Stimulated activated memory B cell treated with anti-CD40 and anti-IgM and Interleukin-4, amounts not matched to agents 10 μg/mL and 1 μg/mL and 100 μg/mL, for 72 hours (primary cell): ENCODE measurements at regions not wholly inside any gene's neighbourhood (a gene's known extent, or its start where the extent isn't known, plus 50 kb on each side); places are given as distances from the start of the nearest gene placed in this dataset.

Experiments used
- ATAC-seq: fragments of 150-1000 bp; cut with Tn5 transposase; 2 replicates; pipeline ENCODE4 v1.10.0; 2021
- H3K27ac Mint-ChIP-seq: one replicate; pipeline ENCODE4 v1.8.0; 2022; ENCODE audit warnings: mild to moderate bottlenecking, mixed read lengths
- H3K27me3 Mint-ChIP-seq: one replicate; pipeline ENCODE4 v1.8.0; 2022; ENCODE audit warnings: mixed read lengths
- H3K36me3 Mint-ChIP-seq: one replicate; pipeline ENCODE4 v1.8.0; 2022; ENCODE audit warnings: mixed read lengths
- H3K4me1 Mint-ChIP-seq: one replicate; pipeline ENCODE4 v1.8.0; 2022; ENCODE audit warnings: mixed read lengths
- H3K4me3 Mint-ChIP-seq: one replicate; pipeline ENCODE4 v1.8.0; 2022; ENCODE audit warnings: mild to moderate bottlenecking, moderate library complexity, mixed read lengths
- H3K9me3 Mint-ChIP-seq: one replicate; pipeline ENCODE4 v1.8.0; 2022; ENCODE audit warnings: mixed read lengths

DNA sequence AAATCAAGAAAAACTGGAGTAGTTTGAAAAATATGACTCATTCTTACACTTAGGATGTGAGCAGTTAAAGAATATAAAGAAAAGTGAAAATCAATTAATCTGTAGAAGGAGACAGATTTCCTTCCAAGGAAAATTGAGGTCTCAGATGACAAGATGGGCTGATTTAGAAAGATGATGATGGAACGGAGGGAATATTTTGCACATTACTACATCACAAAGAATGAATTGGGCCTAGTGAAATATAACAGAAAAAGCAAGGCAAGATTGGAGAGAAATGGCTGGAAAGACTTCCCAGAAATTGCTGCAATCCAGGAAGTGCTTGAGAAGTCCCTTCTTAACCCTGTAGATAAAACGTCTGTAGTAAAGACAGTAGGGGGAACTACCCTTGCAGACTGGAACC, 169.1 kb upstream of the SYT6 start:
- H3K4me3 Mint-ChIP-seq, result no peak overlapping the region
- H3K9me3 Mint-ChIP-seq, result no peaks in the 10 kb centered on the region
- H3K36me3 Mint-ChIP-seq, result no peaks in the 10 kb centered on the region
- ATAC-seq, result no peak
- H3K4me1 Mint-ChIP-seq, result no peaks in the 10 kb centered on the region
- peaks cover 13% of the 10 kb centered on the region for H3K27me3 Mint-ChIP-seq
- H3K27ac Mint-ChIP-seq, result no peak overlapping the region

DNA sequence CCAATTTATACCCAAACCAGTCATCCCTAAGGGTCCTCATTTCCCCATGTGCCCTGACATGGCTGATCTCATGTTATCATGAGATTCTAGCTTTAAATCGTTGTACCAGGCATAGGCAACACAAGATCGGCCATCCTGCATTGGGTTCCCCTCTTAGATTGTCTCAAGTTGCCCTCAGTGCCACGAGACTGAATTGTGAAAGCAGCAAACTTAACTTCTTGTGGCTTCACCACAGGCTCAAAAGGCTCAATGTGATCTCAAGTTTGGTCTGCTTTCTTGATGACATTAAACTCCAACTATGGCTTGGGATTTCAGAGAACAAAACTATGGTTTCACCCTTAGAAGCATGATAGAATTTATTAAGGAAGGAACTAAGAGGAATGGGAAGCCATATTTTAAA, 168.5 kb upstream of the SYT6 start:
- Mint-ChIP-seq H3K4me3 (no peak overlapping the region), H3K36me3 (no peaks in the 10 kb centered on the region), H3K27ac (no peak overlapping the region), H3K27me3 (peaks cover 13% of the 10 kb centered on the region), H3K9me3 (no peaks in the 10 kb centered on the region), H3K4me1 (no peaks in the 10 kb centered on the region)
- no peak for ATAC-seq

DNA sequence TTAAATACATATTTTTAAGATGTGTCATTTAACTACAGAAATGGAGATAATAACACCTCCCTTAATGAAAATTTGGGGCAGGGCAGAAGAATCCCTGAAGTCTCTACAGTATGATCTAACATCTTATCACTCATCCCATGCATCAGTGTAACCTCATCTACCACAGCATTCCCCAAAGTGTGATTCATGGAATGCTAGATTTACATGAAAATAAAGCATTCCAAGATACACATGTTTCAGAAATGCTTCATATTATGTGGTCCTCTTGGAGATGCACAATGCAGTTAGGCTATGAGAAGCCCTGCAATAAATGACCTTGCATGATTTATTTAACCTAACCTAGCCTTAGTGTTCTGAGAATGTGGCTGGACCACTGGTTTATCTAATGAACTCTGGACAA, 166.9 kb upstream of the SYT6 start:
- no peaks in the 10 kb centered on the region for H3K9me3 Mint-ChIP-seq
- H3K27ac Mint-ChIP-seq, result no peak overlapping the region
- no peaks in the 10 kb centered on the region for H3K4me1 Mint-ChIP-seq
- ATAC-seq, result no peak
- no peak overlapping the region for H3K4me3 Mint-ChIP-seq
- peaks cover 13% of the 10 kb centered on the region for H3K27me3 Mint-ChIP-seq
- H3K36me3 Mint-ChIP-seq, result no peaks in the 10 kb centered on the region

- Mint-ChIP-seq H3K4me3 (no peak overlapping the region), H3K9me3 (no peaks in the 10 kb centered on the region), H3K27ac (no peak overlapping the region), H3K27me3 (peaks cover 7% of the 10 kb centered on the region), H3K36me3 (no peaks in the 10 kb centered on the region), H3K4me1 (no peaks in the 10 kb centered on the region)
- ATAC-seq, result no peak
These were observed 165.7 kb upstream of the SYT6 start for GRCh38 chr1:114319418-114319817.

- no peak for ATAC-seq
- Mint-ChIP-seq H3K36me3 (no peaks in the 10 kb centered on the region), H3K9me3 (no peaks in the 10 kb centered on the region), H3K4me1 (no peaks in the 10 kb centered on the region), H3K27me3 (peaks cover 3% of the 10 kb centered on the region), H3K4me3 (no peak overlapping the region), H3K27ac (no peak overlapping the region)
These were observed 165.3 kb upstream of the SYT6 start for GRCh38 chr1:114318961-114319360.

- Mint-ChIP-seq H3K36me3 (no peaks in the 10 kb centered on the region), H3K9me3 (peaks cover 4% of the 10 kb centered on the region), H3K4me3 (no peak overlapping the region), H3K27ac (no peak overlapping the region), H3K4me1 (no peaks in the 10 kb centered on the region), H3K27me3 (no peaks in the 10 kb centered on the region)
- no peak for ATAC-seq
These were observed 162.5 kb upstream of the SYT6 start for GRCh38 chr1:114316204-114316603.

- H3K4me3 Mint-ChIP-seq, result no peak overlapping the region
- no peaks in the 10 kb centered on the region for H3K36me3 Mint-ChIP-seq
- no peaks in the 10 kb centered on the region for H3K4me1 Mint-ChIP-seq
- no peak for ATAC-seq
- H3K9me3 Mint-ChIP-seq, result peaks cover 4% of the 10 kb centered on the region
- H3K27me3 Mint-ChIP-seq, result no peaks in the 10 kb centered on the region
- H3K27ac Mint-ChIP-seq, result no peak overlapping the region
These were observed 162.0 kb upstream of the SYT6 start for GRCh38 chr1:114315631-114316030.

- H3K4me1 Mint-ChIP-seq, result no peaks in the 10 kb centered on the region
- no peak overlapping the region for H3K27ac Mint-ChIP-seq
- H3K27me3 Mint-ChIP-seq, result no peaks in the 10 kb centered on the region
- H3K36me3 Mint-ChIP-seq, result no peaks in the 10 kb centered on the region
- ATAC-seq, result no peak
- peaks cover 4% of the 10 kb centered on the region for H3K9me3 Mint-ChIP-seq
- H3K4me3 Mint-ChIP-seq, result no peak overlapping the region
These were observed 160.9 kb upstream of the SYT6 start for GRCh38 chr1:114314576-114314975.

GRCh38 chr1:114314098-114314497, 160.4 kb upstream of the SYT6 start:
- Mint-ChIP-seq H3K4me3 (no peak overlapping the region), H3K27ac (no peak overlapping the region), H3K36me3 (no peaks in the 10 kb centered on the region), H3K4me1 (no peaks in the 10 kb centered on the region), H3K27me3 (no peaks in the 10 kb centered on the region), H3K9me3 (peaks cover 4% of the 10 kb centered on the region)
- ATAC-seq, result no peak

DNA sequence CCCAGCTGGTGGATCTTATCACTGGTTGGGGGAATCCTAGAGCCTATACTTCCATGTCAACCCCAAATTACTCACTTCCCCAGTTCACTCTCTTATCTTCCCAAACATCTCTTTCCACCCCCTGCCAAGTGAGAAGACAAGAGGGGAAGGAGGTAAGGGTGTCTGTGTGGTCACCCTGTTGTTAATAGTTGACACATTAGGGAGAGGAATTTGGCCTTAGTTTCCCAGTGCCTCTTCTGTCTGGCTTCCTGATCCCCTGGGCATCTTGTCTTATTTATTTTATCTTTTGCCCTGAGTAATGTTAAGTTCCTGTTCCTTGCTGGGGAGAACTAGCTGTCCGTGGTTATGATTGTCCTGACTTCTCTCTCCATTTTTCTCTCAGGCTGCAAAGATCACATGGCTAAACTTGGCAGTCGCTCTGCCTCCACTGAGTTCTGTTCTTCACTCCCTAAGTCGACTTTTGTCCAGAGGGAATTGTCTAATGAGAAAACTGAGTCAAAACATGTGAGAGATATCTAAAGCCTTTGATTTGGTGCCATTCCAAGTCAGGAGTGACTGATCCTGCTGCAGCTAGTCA, 157.1 kb upstream of the SYT6 start:
- H3K36me3 Mint-ChIP-seq, result no peaks in the 10 kb centered on the region
- peaks cover 9% of the 10 kb centered on the region for H3K27me3 Mint-ChIP-seq
- H3K4me1 Mint-ChIP-seq, result no peaks in the 10 kb centered on the region
- no peak overlapping the region for H3K27ac Mint-ChIP-seq
- H3K4me3 Mint-ChIP-seq, result no peak overlapping the region
- ATAC-seq, result no peak
- peaks cover 8% of the 10 kb centered on the region for H3K9me3 Mint-ChIP-seq

DNA sequence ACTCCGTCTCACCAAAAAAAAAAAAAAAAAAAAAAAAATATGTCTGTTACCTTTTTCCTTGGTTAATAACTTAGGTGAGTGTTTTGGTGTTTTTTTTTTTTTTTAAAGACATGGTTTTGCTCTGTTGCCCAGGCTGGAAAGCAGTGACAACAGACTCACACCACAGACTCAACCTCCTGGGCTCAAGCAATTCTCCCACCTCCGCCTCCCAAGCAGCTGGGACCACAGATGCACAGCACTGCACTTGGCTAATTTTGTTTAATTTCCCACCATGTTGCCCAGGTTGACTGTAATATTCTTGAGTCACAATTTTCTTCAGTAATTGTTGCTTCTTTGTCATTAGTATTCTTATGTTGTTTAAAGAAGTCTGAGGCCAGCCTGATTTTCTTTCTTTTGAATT, 149.2 kb upstream of the SYT6 start:
- Mint-ChIP-seq H3K27ac (no peak overlapping the region), H3K4me1 (no peaks in the 10 kb centered on the region)

DNA sequence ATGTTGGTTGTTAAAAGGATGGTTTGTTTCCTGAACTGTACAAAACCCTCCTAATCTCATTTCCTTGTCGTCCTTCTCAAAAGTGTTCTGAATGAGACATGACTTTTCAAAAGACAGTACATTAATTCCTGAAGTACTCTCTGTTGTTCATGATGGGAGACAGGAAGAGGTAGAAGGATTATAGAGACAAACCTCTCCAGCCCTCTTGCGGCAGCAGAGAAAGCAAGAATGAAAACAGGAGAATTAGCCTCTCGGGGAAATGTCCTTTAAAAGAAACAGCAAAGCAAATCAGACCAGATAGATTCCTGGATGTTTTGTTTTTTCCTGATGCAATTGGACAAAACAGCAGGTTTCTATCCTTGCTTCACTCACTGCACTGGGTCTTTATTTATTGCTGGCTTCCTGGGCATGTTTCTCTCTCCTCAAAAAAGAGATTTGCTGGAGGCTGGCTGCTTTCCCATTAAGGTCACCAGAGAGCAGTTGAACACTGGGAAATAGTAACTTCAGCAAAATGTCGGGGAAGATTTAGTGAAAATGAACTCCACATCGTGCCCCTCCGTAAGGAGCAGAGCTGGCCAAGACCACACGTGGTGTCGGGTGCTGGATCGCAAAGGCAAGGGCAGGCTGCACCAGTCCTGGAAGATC, 145.8 kb upstream of the SYT6 start:
- no peak overlapping the region for H3K4me3 Mint-ChIP-seq
- no peaks in the 10 kb centered on the region for H3K4me1 Mint-ChIP-seq
- ATAC-seq, result no peak
- no peaks in the 10 kb centered on the region for H3K9me3 Mint-ChIP-seq
- peaks cover 28% of the 10 kb centered on the region for H3K27me3 Mint-ChIP-seq
- H3K27ac Mint-ChIP-seq, result no peak overlapping the region
- no peaks in the 10 kb centered on the region for H3K36me3 Mint-ChIP-seq

More for the DNA sequence above, 149.2 kb upstream of the SYT6 start:
- H3K27me3 Mint-ChIP-seq, result peaks cover 34% of the 10 kb centered on the region
- ATAC-seq, result no peak
- no peaks in the 10 kb centered on the region for H3K36me3 Mint-ChIP-seq
- H3K9me3 Mint-ChIP-seq, result peaks cover 3% of the 10 kb centered on the region
- no peak overlapping the region for H3K4me3 Mint-ChIP-seq

GRCh38 chr1:114298008-114298407, 144.3 kb upstream of the SYT6 start:
- Mint-ChIP-seq H3K36me3 (no peaks in the 10 kb centered on the region), H3K27me3 (peaks cover 20% of the 10 kb centered on the region), H3K4me1 (no peaks in the 10 kb centered on the region), H3K27ac (no peak overlapping the region), H3K9me3 (no peaks in the 10 kb centered on the region), H3K4me3 (no peak overlapping the region)
- no peak for ATAC-seq

- Mint-ChIP-seq H3K4me1 (no peaks in the 10 kb centered on the region), H3K36me3 (no peaks in the 10 kb centered on the region), H3K4me3 (no peak overlapping the region), H3K27ac (no peak overlapping the region), H3K27me3 (peaks cover 17% of the 10 kb centered on the region), H3K9me3 (no peaks in the 10 kb centered on the region)
- ATAC-seq, result no peak
These were observed 142.7 kb upstream of the SYT6 start for GRCh38 chr1:114296413-114296812.

GRCh38 chr1:114295321-114295720, 141.7 kb upstream of the SYT6 start:
- ATAC-seq, result no peak
- Mint-ChIP-seq H3K4me1 (no peaks in the 10 kb centered on the region), H3K27me3 (peaks cover 17% of the 10 kb centered on the region), H3K27ac (no peak overlapping the region), H3K9me3 (no peaks in the 10 kb centered on the region), H3K4me3 (no peak overlapping the region), H3K36me3 (no peaks in the 10 kb centered on the region)

- Mint-ChIP-seq H3K27ac (no peak overlapping the region), H3K36me3 (no peaks in the 10 kb centered on the region), H3K4me3 (no peak overlapping the region)
These were observed 139.2 kb upstream of the SYT6 start for GRCh38 chr1:114292835-114293234.

More at GRCh38 chr1:114292835-114293234, 139.2 kb upstream of the SYT6 start:
- H3K27me3 Mint-ChIP-seq, result peaks cover 13% of the 10 kb centered on the region
- no peaks in the 10 kb centered on the region for H3K4me1 Mint-ChIP-seq
- ATAC-seq, result no peak
- no peaks in the 10 kb centered on the region for H3K9me3 Mint-ChIP-seq
